HG03135 (cell line): ENCODE measurements at regions not wholly inside any gene's neighbourhood (a gene's known extent, or its start where the extent isn't known, plus 50 kb on each side); places are given as distances from the start of the nearest gene placed in this dataset.

Experiments used
- ATAC-seq: cut with Tn5 transposase; IDR thresholded peaks from one replicate; pipeline ENCODE4 v1.9.1; 2021; ENCODE audit warnings: mild to moderate bottlenecking, moderate library complexity; ENCODE audit not compliant: unreplicated experiment

- no peak for ATAC-seq
Measured at GRCh38 chr12:25712169-25712568, 159.1 kb upstream of the LMNTD1 start.

GRCh38 chr12:25713264-25713663 is 160.2 kb upstream of the LMNTD1 start:
- ATAC-seq = peak; percentile 99

GRCh38 chr12:25714198-25714984 is 161.3 kb upstream of the LMNTD1 start:
- ATAC-seq = no peak

- no peak for ATAC-seq
Measured at GRCh38 chr12:25715102-25715501, 162.0 kb upstream of the LMNTD1 start.

GRCh38 chr12:25716842-25717241 is 163.8 kb upstream of the LMNTD1 start:
- no peak for ATAC-seq

GRCh38 chr12:25717552-25717951 is 164.5 kb upstream of the LMNTD1 start:
- no peak for ATAC-seq

GRCh38 chr12:25718081-25718731 is 165.1 kb upstream of the LMNTD1 start:
- ATAC-seq = no peak

- no peak for ATAC-seq
Measured at GRCh38 chr12:25719505-25719904, 166.4 kb upstream of the LMNTD1 start.

GRCh38 chr12:25723336-25723735 is 170.3 kb upstream of the LMNTD1 start:
- no peak for ATAC-seq

- no peak for ATAC-seq
Measured at GRCh38 chr12:25723921-25724491, 170.9 kb upstream of the LMNTD1 start.

- no peak for ATAC-seq
Measured at GRCh38 chr12:25725470-25725869, 172.4 kb upstream of the LMNTD1 start.

GRCh38 chr12:25725931-25726330 is 172.8 kb upstream of the LMNTD1 start:
- no peak for ATAC-seq

- no peak for ATAC-seq
Measured at GRCh38 chr12:25728056-25728595, 175.0 kb upstream of the LMNTD1 start.

GRCh38 chr12:25730489-25731349 is 177.6 kb upstream of the LMNTD1 start:
- ATAC-seq = no peak

GRCh38 chr12:25733541-25733940 is 180.5 kb upstream of the LMNTD1 start:
- no peak for ATAC-seq

GRCh38 chr12:25734529-25735180 is 181.6 kb upstream of the LMNTD1 start:
- peak; percentile 82 for ATAC-seq

GRCh38 chr12:25740617-25741016 is 187.5 kb upstream of the LMNTD1 start:
- no peak for ATAC-seq

- ATAC-seq = no peak
Measured at GRCh38 chr12:25741917-25742316, 188.8 kb upstream of the LMNTD1 start.

GRCh38 chr12:25743679-25744215 is 190.7 kb upstream of the LMNTD1 start:
- ATAC-seq = no peak

GRCh38 chr12:25744313-25744712 is 191.2 kb upstream of the LMNTD1 start:
- ATAC-seq = no peak
